NCI-H2171 (cell line): ENCODE measurements at regions not wholly inside any gene's neighbourhood (a gene's known extent, or its start where the extent isn't known, plus 50 kb on each side); places are given as distances from the start of the nearest gene placed in this dataset.
"Not testable (repeated sequence)": the region's sequence is repeated elsewhere in the genome, so short reads cannot be mapped to it uniquely, and the experiment has no call there.

ENCODE experiments used
- DNase-seq: peaks from one replicate; lab custom pipeline; 2025; lab: John Stamatoyannopoulos, UW

- DNase-seq: not testable (repeated sequence)
These were observed 187.9 kb downstream of the NPIPB11 start for GRCh38 chr16:29218649-29219048.

GRCh38 chr16:29218171-29218570 is 188.3 kb downstream of the NPIPB11 start:
- not testable (repeated sequence) for DNase-seq

GRCh38 chr16:29217752-29218126 is 188.8 kb downstream of the NPIPB11 start:
- DNase-seq: not testable (repeated sequence)

- not testable (repeated sequence) for DNase-seq
These were observed 189.3 kb downstream of the NPIPB11 start for GRCh38 chr16:29217104-29217751.

- not testable (repeated sequence) for DNase-seq
These were observed 192.7 kb downstream of the NPIPB11 start for GRCh38 chr16:29213770-29214169.

GRCh38 chr16:29213251-29213650 is 193.3 kb downstream of the NPIPB11 start:
- DNase-seq: not testable (repeated sequence)

- DNase-seq: not testable (repeated sequence)
These were observed 194.2 kb downstream of the NPIPB11 start for GRCh38 chr16:29212084-29213027.

DNA sequence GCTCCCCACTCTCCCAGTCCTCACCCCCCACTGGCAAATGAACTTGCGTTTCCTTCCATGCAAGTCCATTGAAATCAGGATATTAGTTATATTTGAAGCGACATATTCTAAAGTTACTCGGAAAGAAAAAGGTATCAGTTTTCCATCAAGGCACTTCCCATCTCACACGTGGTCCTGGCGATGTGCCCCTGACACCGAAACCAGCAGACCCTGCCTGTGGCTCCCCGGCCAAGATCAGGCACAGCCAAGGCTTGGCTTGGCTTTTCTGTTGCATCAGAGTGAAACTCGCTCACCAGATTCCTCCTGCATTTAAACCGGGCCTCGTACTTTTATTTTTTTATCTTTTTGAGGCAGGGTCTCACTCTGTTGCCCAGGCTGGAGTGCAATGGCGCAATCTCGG is 195.1 kb downstream of the NPIPB11 start:
- DNase-seq: not testable (repeated sequence)

DNA sequence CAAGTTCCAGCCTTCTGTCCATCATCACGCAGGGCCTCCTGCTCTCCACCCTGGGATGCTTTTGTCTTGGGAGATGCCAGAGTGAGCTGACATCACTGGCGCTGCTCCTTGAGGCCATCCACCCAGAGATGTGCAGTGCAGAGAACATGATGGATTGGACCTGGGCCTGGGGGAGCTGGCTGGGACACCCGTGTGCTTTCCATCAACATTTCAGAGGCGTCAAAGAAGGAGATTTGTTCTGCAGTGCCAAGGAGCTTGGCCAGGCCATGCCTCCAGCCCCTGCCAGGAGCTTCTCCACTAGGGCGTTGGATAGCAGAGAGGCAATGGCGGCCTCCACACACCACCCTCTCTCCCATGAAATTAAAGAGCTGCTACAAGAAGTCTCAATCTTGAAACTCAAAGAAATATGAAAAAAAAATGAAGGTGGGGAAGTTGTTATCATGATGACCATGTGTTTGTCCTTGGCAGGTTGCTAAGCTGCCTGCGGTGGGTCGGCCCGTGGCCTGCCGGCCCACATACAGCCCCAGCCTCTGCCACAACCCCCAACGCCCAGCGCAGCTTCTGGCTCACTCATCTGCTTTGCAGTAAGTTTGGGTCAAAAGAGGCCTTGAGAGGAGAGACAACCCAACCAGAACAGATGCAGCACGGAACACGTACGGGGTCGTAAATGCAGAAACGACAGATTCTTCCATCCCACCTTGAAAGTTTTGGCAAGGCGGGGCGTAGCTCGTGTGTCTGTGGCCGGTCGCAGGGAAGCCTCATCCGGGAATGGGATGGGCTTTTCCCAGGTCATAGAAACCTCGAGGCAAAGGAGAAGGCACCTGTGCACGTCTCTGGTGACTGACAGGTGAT is 196.0 kb downstream of the NPIPB11 start:
- DNase-seq: not testable (repeated sequence)

GRCh38 chr16:29206120-29206519 is 200.4 kb downstream of the NPIPB11 start:
- DNase-seq: not testable (repeated sequence)

- not testable (repeated sequence) for DNase-seq
These were observed 201.4 kb downstream of the NPIPB11 start for GRCh38 chr16:29205151-29205550.

GRCh38 chr16:29204806-29205135 is 201.7 kb downstream of the NPIPB11 start:
- no peak for DNase-seq

GRCh38 chr16:29203933-29204805 is 202.3 kb downstream of the NPIPB11 start:
- DNase-seq: not testable (repeated sequence)

GRCh38 chr16:29203046-29203932 is 203.2 kb downstream of the NPIPB11 start:
- DNase-seq: not testable (repeated sequence)

- DNase-seq: not testable (repeated sequence)
These were observed 203.9 kb downstream of the NPIPB11 start for GRCh38 chr16:29202642-29203041.

DNA sequence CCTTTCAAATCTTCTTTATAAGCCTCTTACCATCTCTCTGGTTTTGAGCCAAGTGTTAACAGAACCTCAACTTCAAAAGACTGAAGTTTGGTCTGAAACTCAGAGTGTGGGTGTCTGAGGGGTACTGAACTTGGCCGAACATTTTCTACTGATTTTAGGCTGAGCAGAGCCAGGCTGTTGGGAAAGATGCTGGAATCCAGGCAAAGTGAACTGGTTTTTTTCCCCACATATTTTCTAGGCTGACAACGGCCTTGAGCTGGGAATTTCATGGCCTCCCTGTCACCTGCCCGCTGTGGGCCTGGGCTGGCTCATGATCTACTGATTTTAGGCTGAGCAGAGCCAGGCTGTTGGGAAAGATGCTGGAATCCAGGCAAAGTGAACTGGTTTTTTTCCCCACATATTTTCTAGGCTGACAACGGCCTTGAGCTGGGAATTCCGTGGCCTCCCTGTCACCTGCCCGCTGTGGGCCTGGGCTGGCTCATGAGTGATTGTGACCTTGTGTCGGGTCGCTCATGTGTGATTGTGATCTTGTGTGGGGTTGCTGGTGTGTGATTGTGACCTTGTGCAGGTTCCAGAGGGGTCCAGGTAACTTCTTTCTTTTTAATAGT is 204.4 kb downstream of the NPIPB11 start:
- DNase-seq: not testable (repeated sequence)

DNA sequence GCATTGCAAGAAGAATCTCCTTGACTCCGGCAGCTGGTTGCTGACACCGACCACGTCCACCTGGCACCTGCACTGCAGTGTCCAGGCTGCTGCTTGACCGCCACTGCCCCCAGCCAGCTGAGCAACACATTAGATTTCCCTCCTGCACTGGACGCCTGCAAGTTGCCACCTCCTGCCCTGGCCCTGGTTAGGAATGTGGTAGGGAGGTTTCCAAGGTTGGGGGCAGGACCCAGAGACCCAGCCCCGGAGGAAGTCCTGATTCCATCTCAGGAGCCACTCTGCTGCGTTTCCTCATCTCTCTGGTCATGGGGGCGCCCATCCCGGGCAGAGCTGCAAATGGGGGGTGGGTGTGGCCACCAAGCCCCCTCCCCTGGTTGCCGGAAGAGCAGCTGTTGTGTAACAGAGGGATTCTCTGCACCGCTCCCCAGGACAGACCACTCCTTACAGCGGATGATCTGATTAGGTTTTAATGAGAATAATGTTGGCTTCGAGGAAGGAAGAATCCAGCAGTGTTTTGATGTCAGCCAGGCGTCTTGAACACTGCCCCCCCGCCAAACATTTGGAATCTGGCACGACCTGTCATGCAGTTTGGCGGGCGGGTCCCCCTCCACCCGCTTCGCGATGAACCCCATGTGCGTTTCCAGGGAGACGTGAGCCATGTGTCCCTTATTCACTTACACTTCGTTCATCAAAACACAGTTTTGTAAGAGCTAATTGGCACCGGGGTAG is 205.1 kb downstream of the NPIPB11 start:
- not testable (repeated sequence) for DNase-seq

GRCh38 chr16:29200681-29201080 is 205.8 kb downstream of the NPIPB11 start:
- not testable (repeated sequence) for DNase-seq

- DNase-seq: not testable (repeated sequence)
These were observed 206.3 kb downstream of the NPIPB11 start for GRCh38 chr16:29200135-29200601.
